ENCODE measurements at regions not wholly inside any gene's neighbourhood (a gene's known extent, or its start where the extent isn't known, plus 50 kb on each side); places are given as distances from the start of the nearest gene placed in this dataset.

GRCh38 chr5:45189481-45189880, 380.7 kb downstream of the MRPS30 start:
- H3K27ac ChIP-seq: no peak overlapping the region
- no peak for DNase-seq (ENCODE audit: low read depth, low spot score)

GRCh38 chr5:45195026-45195425, 386.3 kb downstream of the MRPS30 start:
- H3K27ac ChIP-seq: no peak overlapping the region
- DNase-seq (ENCODE audit: low read depth, low spot score): no peak

Measured in epithelial cell of prostate (primary cell).